Chondrocyte (in vitro differentiated cells): ENCODE measurements at regions not wholly inside any gene's neighbourhood (a gene's known extent, or its start where the extent isn't known, plus 50 kb on each side); places are given as distances from the start of the nearest gene placed in this dataset.

Source experiments
- DNase-seq: peaks from one replicate; pipeline ENCODE4 v3.0.0; 2021; ENCODE audit warnings: mixed read lengths, low spot score
- H3K27ac Mint-ChIP-seq: one replicate; pipeline ENCODE4 v1.8.0; 2021; ENCODE audit warnings: mild to moderate bottlenecking, moderate library complexity, mixed read lengths; ENCODE audit not compliant: unreplicated experiment
- H3K27me3 Mint-ChIP-seq: 2 replicates; pipeline ENCODE4 v1.8.0; 2021; ENCODE audit warnings: low read depth, mixed read lengths
- H3K36me3 Mint-ChIP-seq: 2 replicates; pipeline ENCODE4 v1.8.0; 2021; ENCODE audit warnings: low read depth, mixed read lengths
- H3K4me1 Mint-ChIP-seq: 2 replicates; pipeline ENCODE4 v1.8.0; 2021; ENCODE audit warnings: low read depth, mild to moderate bottlenecking, mixed read lengths
- H3K4me3 Mint-ChIP-seq: one replicate; pipeline ENCODE4 v1.8.0; 2021; ENCODE audit warnings: mild to moderate bottlenecking, moderate library complexity, mixed read lengths; ENCODE audit not compliant: unreplicated experiment
- H3K9me3 Mint-ChIP-seq: 2 replicates; pipeline ENCODE4 v1.8.0; 2021; ENCODE audit warnings: low read depth, mixed read lengths
- CTCF ChIP-seq: fragments of 200-600 bp; sonication (generic); IDR thresholded peaks from 2 replicates; pipeline ENCODE4 v1.5.0; 2021; ENCODE audit warnings: antibody characterized with exemption, mild to moderate bottlenecking, moderate library complexity

GRCh38 chr3:167151636-167152035, 228.5 kb downstream of the ZBBX start:
- Mint-ChIP-seq H3K9me3 (peaks cover 14% of the 10 kb centered on the region), H3K4me3 (no peak overlapping the region), H3K27me3 (no peaks in the 10 kb centered on the region), H3K27ac (no peak overlapping the region), H3K36me3 (no peaks in the 10 kb centered on the region), H3K4me1 (no peaks in the 10 kb centered on the region)
- DNase-seq, result no peak
- peak; percentile 49 for TF ChIP-seq CTCF

- no peak for DNase-seq
- no peaks in the 10 kb centered on the region for H3K4me1 Mint-ChIP-seq
- no peak overlapping the region for H3K27ac Mint-ChIP-seq
- peaks cover 2% of the 10 kb centered on the region for H3K27me3 Mint-ChIP-seq
- no peak for TF ChIP-seq CTCF
- H3K36me3 Mint-ChIP-seq, result no peaks in the 10 kb centered on the region
- no peak overlapping the region for H3K4me3 Mint-ChIP-seq
- H3K9me3 Mint-ChIP-seq, result no peaks in the 10 kb centered on the region
Measured at GRCh38 chr3:167148136-167148535, 232.0 kb downstream of the ZBBX start.

GRCh38 chr3:167146911-167147310, 233.2 kb downstream of the ZBBX start:
- Mint-ChIP-seq H3K36me3 (no peaks in the 10 kb centered on the region), H3K27me3 (peaks cover 2% of the 10 kb centered on the region), H3K9me3 (no peaks in the 10 kb centered on the region), H3K4me1 (no peaks in the 10 kb centered on the region), H3K4me3 (no peak overlapping the region), H3K27ac (no peak overlapping the region)
- no peak for TF ChIP-seq CTCF
- no peak for DNase-seq

- H3K4me1 Mint-ChIP-seq, result no peaks in the 10 kb centered on the region
- no peak for DNase-seq
- no peak overlapping the region for H3K4me3 Mint-ChIP-seq
- TF ChIP-seq CTCF, result no peak
- peaks cover 3% of the 10 kb centered on the region for H3K27me3 Mint-ChIP-seq
- H3K27ac Mint-ChIP-seq, result no peak overlapping the region
- H3K9me3 Mint-ChIP-seq, result peaks cover 12% of the 10 kb centered on the region
- no peaks in the 10 kb centered on the region for H3K36me3 Mint-ChIP-seq
Measured at GRCh38 chr3:167125612-167126407, 254.3 kb downstream of the ZBBX start.

- no peaks in the 10 kb centered on the region for H3K4me1 Mint-ChIP-seq
- H3K27me3 Mint-ChIP-seq, result peaks cover 3% of the 10 kb centered on the region
- DNase-seq, result no peak
- TF ChIP-seq CTCF, result no peak
- H3K36me3 Mint-ChIP-seq, result no peaks in the 10 kb centered on the region
- H3K4me3 Mint-ChIP-seq, result no peak overlapping the region
- H3K27ac Mint-ChIP-seq, result no peak overlapping the region
- H3K9me3 Mint-ChIP-seq, result peaks cover 13% of the 10 kb centered on the region
Measured at GRCh38 chr3:167120828-167121227, 259.3 kb downstream of the ZBBX start.
